ENCODE measurements at regions not wholly inside any gene's neighbourhood (a gene's known extent, or its start where the extent isn't known, plus 50 kb on each side); places are given as distances from the start of the nearest gene placed in this dataset.

GRCh38 chr5:101935086-101935485 lies 361.0 kb downstream of the SLCO4C1 start:
- no peak for DNase-seq (ENCODE audit: low read depth in 2 of 2)

GRCh38 chr5:101932599-101932998 lies 363.5 kb downstream of the SLCO4C1 start:
- DNase-seq (ENCODE audit: low read depth in 2 of 2) = no peak

DNA sequence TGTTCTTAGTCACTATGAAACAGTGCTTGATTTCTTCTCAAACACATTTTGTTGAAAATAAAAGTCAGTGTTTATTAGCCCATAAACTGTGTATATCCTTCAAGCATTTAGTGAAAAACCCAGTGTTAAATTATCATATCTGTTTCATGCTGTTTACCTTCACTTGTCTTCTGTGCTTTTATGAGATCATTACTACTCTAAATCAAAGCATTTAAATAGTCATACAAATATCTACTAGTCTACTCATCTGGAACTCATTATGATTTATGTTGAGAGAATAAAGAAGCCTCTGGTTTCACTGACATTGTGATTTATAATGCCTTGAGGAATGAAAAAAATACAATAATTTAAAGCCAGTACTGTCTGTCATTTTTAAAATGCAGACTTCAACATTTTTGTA lies 366.5 kb downstream of the SLCO4C1 start:
- no peak for DNase-seq (ENCODE audit: low read depth in 2 of 2)

DNA sequence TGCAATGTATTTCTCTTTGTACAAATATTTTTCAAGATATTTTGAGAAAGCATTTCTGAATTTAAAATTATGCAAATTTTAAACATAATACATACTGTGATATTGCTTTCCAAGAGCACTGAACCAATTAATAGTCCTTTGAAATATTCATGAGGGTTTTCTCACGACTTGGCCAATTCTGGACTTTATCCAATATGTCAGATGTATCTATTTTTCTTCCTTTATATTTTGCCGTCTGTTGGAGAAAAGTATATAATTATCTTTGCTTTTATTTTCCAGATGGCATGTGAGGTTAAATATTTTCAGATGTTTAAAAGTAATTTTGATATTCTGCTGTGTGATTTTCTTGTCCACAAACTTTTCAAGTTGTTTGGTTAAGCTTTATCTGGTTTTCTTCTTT lies 378.9 kb downstream of the SLCO4C1 start:
- no peak for DNase-seq (ENCODE audit: low read depth in 2 of 2)

DNA sequence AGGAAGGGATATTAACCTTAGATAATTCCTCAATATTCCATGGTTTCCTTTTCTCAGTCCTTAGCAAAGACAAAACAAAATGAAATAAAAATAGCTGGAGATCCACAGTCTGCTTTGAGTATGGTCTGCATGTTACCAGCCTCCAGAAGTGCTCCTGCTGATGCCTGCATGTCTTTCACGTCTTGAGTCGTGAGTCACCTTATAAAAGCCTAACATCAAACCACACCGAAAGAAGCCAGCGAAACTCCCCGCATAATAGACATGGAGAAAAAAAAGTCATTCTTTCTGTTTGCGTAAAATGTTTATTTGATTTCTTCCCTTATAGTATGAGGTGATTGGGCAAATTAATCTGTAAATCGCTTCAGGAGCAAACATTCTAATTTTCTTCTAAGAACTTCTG lies 380.5 kb downstream of the SLCO4C1 start:
- DNase-seq (ENCODE audit: low read depth in 2 of 2) = no peak

DNA sequence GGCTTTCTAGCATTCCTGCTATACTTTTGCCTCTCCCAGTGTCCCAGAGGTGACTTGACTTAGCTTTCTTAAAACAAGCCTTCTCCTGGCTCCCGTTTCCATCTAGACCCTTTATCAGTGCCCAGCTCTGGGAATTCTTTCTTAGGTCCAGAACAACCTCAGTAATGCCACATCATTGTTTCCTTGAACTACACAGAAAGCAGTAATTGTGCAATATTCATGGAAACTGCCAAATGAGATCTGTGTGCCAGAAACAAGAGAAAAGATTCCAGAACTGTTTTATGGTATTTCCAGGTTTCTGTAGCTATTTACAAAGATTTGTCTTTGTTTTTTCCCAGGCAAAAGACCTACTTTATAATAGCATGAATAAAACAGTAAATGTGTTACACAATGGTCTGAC lies 391.3 kb downstream of the SLCO4C1 start:
- no peak for DNase-seq (ENCODE audit: low read depth in 2 of 2)

DNA sequence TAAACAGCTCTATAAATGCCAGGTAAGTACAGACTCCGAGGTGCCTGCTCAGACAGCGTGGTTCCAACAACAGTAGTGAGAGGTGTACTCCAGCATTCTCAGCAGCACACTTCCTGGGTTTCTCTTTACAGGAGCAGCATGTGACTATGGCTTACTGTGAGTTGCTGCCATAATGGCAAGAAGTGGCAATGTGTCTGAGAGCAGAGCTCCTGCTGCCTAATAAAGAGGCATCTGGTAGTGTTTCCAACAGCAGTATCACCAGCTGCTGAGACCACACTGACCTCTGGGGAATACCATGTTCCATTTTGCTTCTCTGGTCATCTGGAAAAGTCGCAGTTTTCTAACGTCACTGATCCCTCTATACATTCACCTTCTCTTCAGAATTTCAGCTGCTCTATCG lies 398.2 kb downstream of the SLCO4C1 start:
- no peak for DNase-seq (ENCODE audit: low read depth in 2 of 2)

DNA sequence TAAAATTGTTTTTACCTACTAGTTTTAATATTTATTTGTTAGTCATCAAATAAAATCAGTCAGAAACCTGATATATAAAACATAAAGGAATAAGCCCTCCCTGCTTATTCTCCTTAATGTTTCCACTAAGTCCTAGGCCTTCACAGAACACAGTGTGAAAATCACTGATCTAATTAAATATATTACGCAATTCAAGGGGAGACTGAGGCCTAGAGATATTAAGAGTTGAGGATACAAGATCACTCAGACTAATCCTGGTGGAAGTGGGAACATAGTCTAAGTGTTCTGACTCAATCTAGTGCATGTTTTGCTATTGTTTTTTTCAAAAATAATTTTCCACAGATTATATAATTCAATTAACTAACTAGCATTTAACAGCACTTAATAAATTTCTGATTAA lies 401.1 kb downstream of the SLCO4C1 start:
- no peak for DNase-seq (ENCODE audit: low read depth in 2 of 2)

DNA sequence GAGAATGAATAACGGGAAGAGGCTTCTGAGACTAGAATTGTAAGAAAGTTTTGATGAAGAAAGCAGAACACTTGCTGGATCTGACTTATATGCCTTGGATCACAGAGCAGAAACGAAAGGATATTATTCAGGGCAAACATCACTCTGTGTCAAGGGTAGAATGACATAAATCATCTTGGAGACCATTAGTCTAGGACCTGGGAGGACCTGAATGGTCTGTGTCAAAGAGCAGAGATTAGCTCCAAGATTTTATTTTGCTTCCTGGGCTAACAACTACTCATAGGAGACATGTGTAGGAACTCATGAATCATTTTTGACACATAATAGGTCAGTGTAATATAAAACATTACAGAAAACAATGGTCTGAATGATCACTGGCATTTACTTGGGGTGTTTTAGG lies 417.9 kb downstream of the SLCO4C1 start:
- no peak for DNase-seq (ENCODE audit: low read depth in 2 of 2)

DNA sequence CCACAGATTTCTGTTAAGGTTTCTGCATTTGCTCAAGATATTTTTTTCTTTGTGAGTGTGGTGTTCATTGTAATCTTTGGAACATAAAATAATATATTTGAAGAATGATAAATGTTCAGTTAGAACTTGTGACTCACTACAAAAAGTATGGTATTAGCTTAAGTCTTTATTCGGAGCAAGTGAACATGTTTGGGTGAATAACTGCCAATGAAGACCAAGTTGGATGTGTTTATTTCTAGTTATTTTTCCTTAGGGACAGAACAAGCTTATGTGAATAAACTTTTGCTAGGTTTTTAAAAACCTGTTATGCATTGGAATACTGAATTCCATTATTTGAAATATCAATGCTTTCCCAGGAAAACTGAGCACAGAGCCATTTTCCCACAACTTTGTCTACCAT lies 418.6 kb downstream of the SLCO4C1 start:
- DNase-seq (ENCODE audit: low read depth in 2 of 2) = no peak

DNA sequence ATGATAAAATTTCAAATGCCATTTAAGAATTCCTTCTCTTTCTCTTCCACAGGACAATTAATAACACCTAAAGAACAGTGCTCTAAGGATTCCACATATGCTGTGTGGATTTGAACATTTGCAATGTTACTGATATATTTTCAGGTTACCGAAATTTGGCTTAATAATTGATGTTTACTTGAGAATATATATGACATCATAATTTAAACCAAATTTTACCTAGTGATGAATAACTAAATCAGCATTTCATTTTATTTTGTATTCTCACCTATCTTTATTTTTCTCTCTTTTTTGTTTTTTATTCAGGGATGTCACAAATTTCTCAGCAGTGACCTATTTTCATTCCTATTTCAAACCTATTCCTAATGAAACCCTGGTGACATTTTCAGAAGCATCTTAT lies 429.6 kb downstream of the SLCO4C1 start:
- DNase-seq (ENCODE audit: low read depth in 2 of 2) = no peak

GRCh38 chr5:101860563-101860962 lies 435.5 kb downstream of the SLCO4C1 start:
- DNase-seq (ENCODE audit: low read depth in 2 of 2) = no peak

DNA sequence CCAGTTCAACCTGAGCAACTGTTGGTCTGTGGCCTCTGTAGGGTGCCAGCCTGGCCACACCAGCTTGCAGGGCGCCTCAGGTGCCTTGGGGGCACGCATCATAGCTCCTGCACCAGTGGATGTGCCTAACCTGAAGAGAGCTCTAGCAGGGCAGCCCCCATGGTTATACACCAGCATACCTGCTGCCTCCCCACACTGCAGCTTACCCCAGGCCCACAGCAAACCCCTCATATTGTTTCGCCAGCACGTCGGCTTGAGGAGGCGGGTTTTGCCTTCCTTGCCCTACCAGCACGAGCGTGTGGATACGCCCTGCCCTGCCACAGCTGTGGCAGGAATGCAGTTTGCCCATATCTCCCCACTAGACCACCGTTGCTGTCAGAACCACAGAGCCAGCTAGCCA lies 435.9 kb downstream of the SLCO4C1 start:
- no peak for DNase-seq (ENCODE audit: low read depth in 2 of 2)

- DNase-seq (ENCODE audit: low read depth in 2 of 2) = no peak
Observed at GRCh38 chr5:101846496-101846895, 449.6 kb downstream of the SLCO4C1 start.

DNA sequence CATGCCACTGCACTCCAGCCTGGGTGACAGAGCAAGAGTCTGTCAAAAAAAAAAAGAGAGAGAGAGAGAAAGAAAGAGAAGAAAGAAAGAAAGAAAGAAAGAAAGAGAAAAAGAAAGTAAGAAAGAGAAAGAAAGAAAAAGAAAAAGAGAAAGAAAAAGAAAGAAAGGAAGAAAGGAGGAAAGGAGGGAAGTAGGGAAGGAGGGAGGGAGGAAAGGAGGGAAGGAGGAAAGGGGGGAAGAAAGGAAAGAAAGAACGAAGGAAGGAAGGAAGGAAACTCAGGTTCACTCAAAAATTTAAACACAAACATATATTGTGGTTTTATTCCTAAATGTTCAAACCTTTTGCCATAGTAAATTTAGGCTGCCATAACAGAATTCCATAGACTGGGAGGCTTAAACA lies 453.0 kb downstream of the SLCO4C1 start:
- DNase-seq (ENCODE audit: low read depth in 2 of 2) = no peak

DNA sequence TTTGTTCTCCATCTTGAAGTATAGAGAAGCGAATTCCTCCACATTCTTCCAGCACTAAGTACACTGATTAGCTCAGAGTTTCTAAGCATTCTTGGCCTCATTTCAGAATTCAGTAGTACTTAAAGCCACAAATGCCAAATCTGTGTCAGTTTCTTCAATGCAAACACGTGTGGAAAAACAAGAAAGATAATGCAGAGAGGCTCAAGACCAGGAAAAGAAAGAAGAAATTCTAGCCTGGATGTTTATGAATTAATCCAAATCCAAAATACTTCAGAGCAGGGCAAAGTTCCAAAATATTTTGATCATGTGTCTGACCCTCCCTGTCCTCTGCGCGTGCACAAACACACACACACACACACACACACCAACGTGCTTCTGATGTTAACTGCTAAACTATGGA lies 457.6 kb downstream of the SLCO4C1 start:
- DNase-seq (ENCODE audit: low read depth in 2 of 2) = no peak

DNA sequence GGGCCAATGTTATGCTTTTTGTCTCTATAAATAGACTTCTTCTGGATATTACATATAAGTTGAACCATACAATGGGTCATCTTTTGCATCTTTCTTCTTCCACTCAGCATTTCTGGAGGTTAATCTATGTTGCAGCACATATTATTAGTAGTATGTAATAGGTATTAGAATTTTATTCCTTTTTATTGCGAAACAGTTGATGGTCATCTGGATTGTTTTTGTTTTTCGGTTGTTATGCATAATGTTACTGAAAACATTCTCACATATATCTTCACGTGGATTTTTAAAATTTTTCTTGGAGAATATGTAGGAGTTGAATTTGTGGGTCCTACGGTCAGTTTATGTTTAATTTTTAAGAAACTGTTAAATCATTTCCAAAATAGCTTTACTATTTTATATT lies 466.8 kb downstream of the SLCO4C1 start:
- no peak for DNase-seq (ENCODE audit: low read depth in 2 of 2)

- no peak for DNase-seq (ENCODE audit: low read depth in 2 of 2)
Observed at GRCh38 chr5:101811466-101811865, 484.6 kb downstream of the SLCO4C1 start.

DNA sequence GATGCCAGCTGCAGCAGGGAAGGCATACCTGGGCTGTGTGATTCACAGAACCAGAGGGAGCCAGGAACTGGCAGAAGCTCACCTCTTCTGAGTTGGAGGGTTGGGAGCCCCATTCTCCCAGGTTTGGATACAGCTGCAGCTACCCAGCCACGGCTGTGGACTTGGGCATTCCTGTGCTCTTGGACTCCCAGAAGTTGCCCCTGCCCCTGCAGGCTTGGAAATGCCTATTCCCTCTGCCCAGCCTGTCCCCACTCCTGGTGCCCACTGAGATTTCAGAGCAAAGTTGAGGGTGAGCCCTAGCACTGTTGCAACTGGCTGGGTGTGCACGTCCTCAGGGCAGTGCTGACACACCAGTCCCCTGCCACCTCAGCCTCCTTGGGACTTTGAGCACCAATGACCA lies 489.7 kb downstream of the SLCO4C1 start:
- no peak for DNase-seq (ENCODE audit: low read depth in 2 of 2)

GRCh38 chr5:101796427-101796826 lies 499.7 kb downstream of the SLCO4C1 start:
- DNase-seq (ENCODE audit: low read depth in 2 of 2) = no peak

- no peak for DNase-seq (ENCODE audit: low read depth in 2 of 2)
Observed at GRCh38 chr5:101788797-101789196, 507.3 kb downstream of the SLCO4C1 start.

GRCh38 chr5:101785090-101785489 lies 511.0 kb downstream of the SLCO4C1 start:
- no peak for DNase-seq (ENCODE audit: low read depth in 2 of 2)

GRCh38 chr5:101783241-101784013 lies 512.7 kb downstream of the SLCO4C1 start:
- DNase-seq (ENCODE audit: low read depth in 2 of 2) = no peak
